GM12878 (cell line): ENCODE measurements at regions not wholly inside any gene's neighbourhood (a gene's known extent, or its start where the extent isn't known, plus 50 kb on each side); places are given as distances from the start of the nearest gene placed in this dataset.

Experiments
- ATF2 ChIP-seq: IDR thresholded peaks from 2 replicates; pipeline ENCODE4 v1.6.1; 2012; ENCODE audit warnings: low read length, inconsistent platforms
- ATF7 ChIP-seq: fragments of 450-650 bp; IDR thresholded peaks from 2 replicates; pipeline ENCODE4 v1.6.1; 2016; ENCODE audit warnings: low read depth, mild to moderate bottlenecking
- BACH1 ChIP-seq: fragments of 450-650 bp; IDR thresholded peaks from 2 replicates; pipeline ENCODE4 v1.6.1; 2017; ENCODE audit warnings: mild to moderate bottlenecking, borderline replicate concordance
- BHLHE40 ChIP-seq, 2 experiments: fragments of 450-650 bp in 1 of 2; IDR thresholded peaks; 2 replicates each; pipeline ENCODE4 v1.6.1; 2011 to 2017; ENCODE audit warnings: low read depth in 2 of 2, borderline replicate concordance in 1 of 2, improper control_type of control experiment in 1 of 2, low read length in 1 of 2, mild to moderate bottlenecking in 1 of 2
- BRCA1 ChIP-seq: IDR thresholded peaks from 2 replicates; pipeline ENCODE4 v1.6.1; 2011; ENCODE audit warnings: low read depth, low read length, improper control_type of control experiment
- CBFB ChIP-seq: IDR thresholded peaks from 2 replicates; pipeline ENCODE4 v1.6.1; 2016; ENCODE audit warnings: antibody characterized with exemption, low read depth
- CBX3 ChIP-seq: fragments of 200-600 bp; sonication (generic); IDR thresholded peaks from 2 replicates; pipeline ENCODE4 v1.6.1; 2016; ENCODE audit warnings: low read depth, borderline replicate concordance
- CBX5 ChIP-seq: sonication (generic); IDR thresholded peaks from 2 replicates; pipeline ENCODE4 v1.6.1; 2016; ENCODE audit warnings: low read depth, moderate library complexity, mild to moderate bottlenecking, inconsistent platforms
- CEBPB ChIP-seq, 2 experiments: fragments of 150-350 bp in 1 of 2; IDR thresholded peaks; 2 replicates each; pipeline ENCODE4 v1.6.1; 2012 to 2014; ENCODE audit warnings: low read depth in 2 of 2, low read length in 2 of 2, borderline replicate concordance in 1 of 2, inconsistent platforms in 1 of 2
- CHD1 ChIP-seq: IDR thresholded peaks from 2 replicates; pipeline ENCODE4 v1.6.1; 2012; ENCODE audit warnings: low read depth, low read length, improper control_type of control experiment
- EED ChIP-seq: sonication (generic); IDR thresholded peaks from 2 replicates; pipeline ENCODE4 v1.6.1; 2016; ENCODE audit warnings: antibody characterized with exemption, low read depth
- EP300 ChIP-seq, 2 experiments: fragments of 150-350 bp in 1 of 2; IDR thresholded peaks; 2 replicates each; pipeline ENCODE4 v1.6.1; 2011 to 2012; ENCODE audit warnings: low read depth in 2 of 2, low read length in 2 of 2, borderline replicate concordance in 1 of 2, improper control_type of control experiment in 1 of 2, inconsistent platforms in 1 of 2; ENCODE audit not compliant: control insufficient read depth in 1 of 2
- GABPA ChIP-seq: IDR thresholded peaks from 2 replicates; pipeline ENCODE4 v1.6.1; 2014; ENCODE audit warnings: antibody characterized with exemption, low read depth, mild to moderate bottlenecking, inconsistent platforms
- HCFC1 ChIP-seq: fragments of 150-350 bp; IDR thresholded peaks from 2 replicates; pipeline ENCODE4 v1.6.1; 2014; ENCODE audit warnings: low read length
- HDGF ChIP-seq: fragments of 450-650 bp; IDR thresholded peaks from 2 replicates; pipeline ENCODE4 v1.6.1; 2016; ENCODE audit warnings: antibody characterized with exemption
- KLF5 ChIP-seq: fragments of 450-650 bp; IDR thresholded peaks from 2 replicates; pipeline ENCODE4 v1.6.1; 2014; ENCODE audit warnings: mild to moderate bottlenecking; ENCODE audit not compliant: partially characterized antibody
- PAX8 ChIP-seq: fragments of 450-650 bp; IDR thresholded peaks from 2 replicates; pipeline ENCODE4 v1.6.1; 2017; ENCODE audit warnings: mild to moderate bottlenecking, moderate library complexity
- POLR2AphosphoS2 ChIP-seq: IDR thresholded peaks from 2 replicates; pipeline ENCODE4 v1.6.1; 2011; ENCODE audit warnings: low read depth, mild to moderate bottlenecking, low read length, improper control_type of control experiment, moderate library complexity
- POLR2AphosphoS5 ChIP-seq: IDR thresholded peaks from 2 replicates; pipeline ENCODE4 v1.6.1; 2011; ENCODE audit warnings: mild to moderate bottlenecking, low read length, inconsistent platforms
- SKIL ChIP-seq: fragments of 450-650 bp; IDR thresholded peaks from 2 replicates; pipeline ENCODE4 v1.6.1; 2017; ENCODE audit warnings: mild to moderate bottlenecking, low read depth, inconsistent platforms; ENCODE audit not compliant: poor library complexity, severe bottlenecking
- SP1 ChIP-seq: IDR thresholded peaks from one replicate; pipeline ENCODE4 v1.6.1; 2011; ENCODE audit warnings: low read depth, low read length
- STAT1 ChIP-seq: fragments of 450-650 bp; conservative IDR thresholded peaks from 2 replicates; pipeline ENCODE4 v1.6.1; 2014; ENCODE audit warnings: antibody characterized with exemption, mild to moderate bottlenecking
- STAT3 ChIP-seq: IDR thresholded peaks from 2 replicates; pipeline ENCODE4 v1.6.1; 2011; ENCODE audit warnings: low read depth, low read length, improper control_type of control experiment
- TCF12 ChIP-seq: IDR thresholded peaks from 2 replicates; pipeline ENCODE4 v1.6.1; 2011; ENCODE audit warnings: low read depth, mild to moderate bottlenecking, low read length
- ZNF207 ChIP-seq: fragments of 450-650 bp; IDR thresholded peaks from 2 replicates; pipeline ENCODE4 v1.6.1; 2014; ENCODE audit warnings: antibody characterized with exemption, mild to moderate bottlenecking, borderline replicate concordance
- ZNF687 ChIP-seq: fragments of 450-650 bp; IDR thresholded peaks from 2 replicates; pipeline ENCODE4 v1.6.1; 2017; ENCODE audit warnings: mild to moderate bottlenecking, moderate library complexity

GRCh38 chr3:6260551-6261191 is 600.2 kb upstream of the GRM7 start (continued):
- 0 out of 2 replicates have a peak, but pooled peaks have one; percentile 23 for TF ChIP-seq ZNF687
- TF ChIP-seq CEBPB (IDR thresholded peaks at IDR 0.05; ENCODE audit: borderline replicate concordance in 1 of 2, low read depth in 2 of 2, low read length in 2 of 2): no peak
- 0 out of 2 replicates have a peak, but pooled peaks have one; percentile 18 for TF ChIP-seq GABPA
- peak; percentile 71 for TF ChIP-seq ATF7
- TF ChIP-seq PAX8: no peak
- no peak for TF ChIP-seq HDGF
- TF ChIP-seq STAT1: no peak
- TF ChIP-seq CBX5: 0 out of 2 replicates have a peak, but pooled peaks have one; percentile 53
- TF ChIP-seq POLR2AphosphoS5: no peak
- TF ChIP-seq HCFC1: no peak
- no peak for TF ChIP-seq EP300 (IDR thresholded peaks at IDR 0.05; ENCODE audit: borderline replicate concordance in 1 of 2, control insufficient read depth in 1 of 2, low read depth in 2 of 2, low read length in 2 of 2)
- peak; percentile 54 for TF ChIP-seq EED
- peak; percentile 80 for TF ChIP-seq ATF2
- TF ChIP-seq CBFB: no peak
- TF ChIP-seq ZNF207: no peak
- no peak for TF ChIP-seq KLF5
- peak in 1 of 2 experiments; percentile 41; a peak in 1 of 4 replicates for TF ChIP-seq BHLHE40 (IDR thresholded peaks at IDR 0.05; ENCODE audit: borderline replicate concordance in 1 of 2, low read depth in 2 of 2, low read length in 1 of 2)
- no peak for TF ChIP-seq SP1
- TF ChIP-seq CBX3: no peak
- peak; percentile 9; the same call in 1 of the 2 replicates for TF ChIP-seq TCF12
- TF ChIP-seq SKIL: no peak
- TF ChIP-seq POLR2AphosphoS2: no peak
- no peak for TF ChIP-seq BRCA1
- TF ChIP-seq CHD1: no peak
- no peak for TF ChIP-seq BACH1
- TF ChIP-seq STAT3: no peak
